ENCODE measurements at regions not wholly inside any gene's neighbourhood (a gene's known extent, or its start where the extent isn't known, plus 50 kb on each side); places are given as distances from the start of the nearest gene placed in this dataset.

DNA sequence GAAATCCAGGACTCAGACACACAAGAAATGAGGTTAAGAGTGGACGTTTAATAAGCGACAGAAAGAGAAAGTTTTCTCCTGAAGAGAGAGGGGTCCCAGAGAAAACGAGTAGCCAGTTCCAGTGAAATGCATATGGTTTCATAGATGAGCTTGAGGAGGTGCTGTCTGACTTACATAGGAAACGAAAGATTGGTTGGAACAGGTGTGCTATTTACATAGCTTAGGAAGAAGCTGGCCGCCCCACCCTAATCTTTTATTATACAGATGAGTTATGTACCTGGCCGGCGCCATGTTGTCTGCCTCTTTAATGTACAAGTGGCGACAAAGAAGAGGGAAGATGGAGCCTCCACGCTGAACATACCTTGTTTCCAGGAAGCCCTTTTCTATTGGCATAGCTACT lies 223.0 kb downstream of the SLC6A15 start:
- no peak overlapping the region for H3K4me3 ChIP-seq
- intact Hi-C loops (cut with DNase I; ENCODE audit: low total_unique reads), result no loop called here
- no peaks in the 10 kb centered on the region for H3K9me3 ChIP-seq
- no peaks in the 10 kb centered on the region for H3K27me3 ChIP-seq (replicated peaks in 1 of 7)
- no peaks in the 10 kb centered on the region for H3K36me3 ChIP-seq
- H3K4me1 ChIP-seq, result no peaks in the 10 kb centered on the region
- TF ChIP-seq, protein P1, sequence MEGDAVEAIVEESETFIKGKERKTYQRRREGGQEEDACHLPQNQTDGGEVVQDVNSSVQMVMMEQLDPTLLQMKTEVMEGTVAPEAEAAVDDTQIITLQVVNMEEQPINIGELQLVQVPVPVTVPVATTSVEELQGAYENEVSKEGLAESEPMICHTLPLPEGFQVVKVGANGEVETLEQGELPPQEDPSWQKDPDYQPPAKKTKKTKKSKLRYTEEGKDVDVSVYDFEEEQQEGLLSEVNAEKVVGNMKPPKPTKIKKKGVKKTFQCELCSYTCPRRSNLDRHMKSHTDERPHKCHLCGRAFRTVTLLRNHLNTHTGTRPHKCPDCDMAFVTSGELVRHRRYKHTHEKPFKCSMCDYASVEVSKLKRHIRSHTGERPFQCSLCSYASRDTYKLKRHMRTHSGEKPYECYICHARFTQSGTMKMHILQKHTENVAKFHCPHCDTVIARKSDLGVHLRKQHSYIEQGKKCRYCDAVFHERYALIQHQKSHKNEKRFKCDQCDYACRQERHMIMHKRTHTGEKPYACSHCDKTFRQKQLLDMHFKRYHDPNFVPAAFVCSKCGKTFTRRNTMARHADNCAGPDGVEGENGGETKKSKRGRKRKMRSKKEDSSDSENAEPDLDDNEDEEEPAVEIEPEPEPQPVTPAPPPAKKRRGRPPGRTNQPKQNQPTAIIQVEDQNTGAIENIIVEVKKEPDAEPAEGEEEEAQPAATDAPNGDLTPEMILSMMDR (IDR thresholded peaks at IDR 0.05 in 8 of 11, conservative IDR thresholded peaks at IDR 0.05 in 3 of 11), result no peak
- TF ChIP-seq POLR2AphosphoS5 (IDR thresholded peaks at IDR 0.05) (no peak), POLR2A (IDR thresholded peaks at IDR 0.05) (no peak)
- WGBS, 5 donors, result 54 to 64% (median 56%) methylated on average over 9 of the region's 9 CpGs
- H3K27ac ChIP-seq, result no peak overlapping the region
- no peak for DNase-seq

- intact Hi-C loops (cut with DNase I; ENCODE audit: low total_unique reads), result no loop called here
- DNase-seq, result no peak
- H3K4me3 ChIP-seq, result no peak overlapping the region
- no peaks in the 10 kb centered on the region for H3K36me3 ChIP-seq
- H3K27me3 ChIP-seq (replicated peaks in 1 of 7), result no peaks in the 10 kb centered on the region
- TF ChIP-seq POLR2AphosphoS5 (IDR thresholded peaks at IDR 0.05) (no peak), POLR2A (IDR thresholded peaks at IDR 0.05) (no peak)
- TF ChIP-seq, protein P1 (IDR thresholded peaks at IDR 0.05 in 8 of 11, conservative IDR thresholded peaks at IDR 0.05 in 3 of 11), result no peak
- no peaks in the 10 kb centered on the region for H3K4me1 ChIP-seq
- no peak overlapping the region for H3K27ac ChIP-seq
- H3K9me3 ChIP-seq, result no peaks in the 10 kb centered on the region
Observed at GRCh38 chr12:84685379-84685778, 227.2 kb downstream of the SLC6A15 start.

DNA sequence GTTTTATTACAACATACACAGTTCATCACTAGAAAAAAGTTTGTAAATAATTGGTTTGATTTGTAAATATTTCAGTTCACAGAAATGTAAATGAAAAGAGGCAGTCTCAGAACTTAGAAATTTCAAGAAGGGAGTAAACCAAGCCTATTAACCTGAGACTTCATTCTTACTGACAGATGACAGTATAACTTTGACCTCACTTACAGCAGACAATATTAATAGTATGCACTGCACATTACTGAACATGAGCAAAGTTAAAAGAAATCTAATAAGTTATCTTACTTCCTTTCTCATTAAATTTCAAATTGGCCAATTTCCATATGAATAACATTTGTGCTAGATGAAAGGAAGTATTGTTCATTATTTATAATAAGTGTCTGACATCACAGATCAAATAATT lies 235.8 kb downstream of the SLC6A15 start:
- no peaks in the 10 kb centered on the region for H3K27me3 ChIP-seq (replicated peaks in 1 of 7)
- TF ChIP-seq POLR2A (IDR thresholded peaks at IDR 0.05) (no peak), POLR2AphosphoS5 (IDR thresholded peaks at IDR 0.05) (no peak)
- TF ChIP-seq, protein P1 (IDR thresholded peaks at IDR 0.05 in 8 of 11, conservative IDR thresholded peaks at IDR 0.05 in 3 of 11), result no peak
- no peaks in the 10 kb centered on the region for H3K4me1 ChIP-seq
- H3K36me3 ChIP-seq, result no peaks in the 10 kb centered on the region
- no peak for DNase-seq
- no peak overlapping the region for H3K4me3 ChIP-seq
- H3K9me3 ChIP-seq, result no peaks in the 10 kb centered on the region
- H3K27ac ChIP-seq, result no peak overlapping the region
- intact Hi-C loops (cut with DNase I; ENCODE audit: low total_unique reads), result no loop called here

- Histone ChIP-seq H3K9me3 (no peaks in the 10 kb centered on the region), H3K27ac (no peak overlapping the region), H3K4me1 (no peaks in the 10 kb centered on the region), H3K36me3 (no peaks in the 10 kb centered on the region), H3K27me3 (replicated peaks in 1 of 7) (no peaks in the 10 kb centered on the region), H3K4me3 (no peak overlapping the region)
- intact Hi-C loops (cut with DNase I; ENCODE audit: low total_unique reads), result no loop called here
- no peak for DNase-seq
- TF ChIP-seq POLR2A (IDR thresholded peaks at IDR 0.05) (no peak), POLR2AphosphoS5 (IDR thresholded peaks at IDR 0.05) (no peak)
- TF ChIP-seq, protein P1 (IDR thresholded peaks at IDR 0.05 in 8 of 11, conservative IDR thresholded peaks at IDR 0.05 in 3 of 11), result no peak
Observed at GRCh38 chr12:84661786-84662185, 250.8 kb downstream of the SLC6A15 start.

Measured in spleen (tissue), 11 donors.